ENCODE measurements at regions not wholly inside any gene's neighbourhood (a gene's known extent, or its start where the extent isn't known, plus 50 kb on each side); places are given as distances from the start of the nearest gene placed in this dataset.

GRCh38 chr6:79841577-79842375 lies 105.6 kb downstream of the ELOVL4 start:
- no peak for TF ChIP-seq CTCF (conservative IDR thresholded peaks at IDR 0.05; ENCODE audit: low read depth, low read length)
- TF ChIP-seq POLR2A (IDR thresholded peaks at IDR 0.05; ENCODE audit: low read depth, low read length): no peak
- no peak for TF ChIP-seq CEBPB (IDR thresholded peaks at IDR 0.05; ENCODE audit: low read depth, low read length)
- TF ChIP-seq MAFK (IDR thresholded peaks at IDR 0.05; ENCODE audit: low read depth, low read length): no peak
- no peak for TF ChIP-seq RFX5 (IDR thresholded peaks at IDR 0.05; ENCODE audit: low read depth, low read length)
- no peak for TF ChIP-seq FOS (IDR thresholded peaks at IDR 0.05; ENCODE audit: low read depth, low read length)
- no peak for TF ChIP-seq CHD1 (IDR thresholded peaks at IDR 0.05; ENCODE audit: low read depth, low read length)
- no peak for TF ChIP-seq USF2 (IDR thresholded peaks at IDR 0.05; ENCODE audit: low read depth, low read length)
- TF ChIP-seq MXI1 (IDR thresholded peaks at IDR 0.05; ENCODE audit: borderline replicate concordance, low read depth, low read length): no peak
- TF ChIP-seq RAD21 (IDR thresholded peaks at IDR 0.05; ENCODE audit: low read length): no peak
- no peak for TF ChIP-seq NFE2L2 (IDR thresholded peaks at IDR 0.05; ENCODE audit: low read depth, low read length)
- no peak for TF ChIP-seq BHLHE40 (IDR thresholded peaks at IDR 0.05; ENCODE audit: low read depth, low read length)
